Panc1 (cell line): ENCODE measurements at regions not wholly inside any gene's neighbourhood (a gene's known extent, or its start where the extent isn't known, plus 50 kb on each side); places are given as distances from the start of the nearest gene placed in this dataset.

ENCODE experiments used
- ATAC-seq: fragments of 200-7000 bp; cut with Tn5 transposase; 2 replicates; pipeline ENCODE4 v1.9.1; 2020; ENCODE audit warnings: mild to moderate bottlenecking, moderate library complexity
- BruUV-seq: library from RNA; stranded (reverse); fragments of 400-500 nt; replicated peaks from 2 replicates; lab custom pipeline; 2021; lab: Mats Ljungman, UMichigan
- CTCF ChIA-PET: fragments of 300-600 bp; sonication (Branson Sonifier 250); formaldehyde crosslinking; loops from one replicate; lab custom pipeline; 2022; ENCODE audit warnings: antibody characterized with exemption; lab: Charles Lee
- POLR2A ChIA-PET: fragments of 300-600 bp; sonication (Branson Sonifier 250); formaldehyde crosslinking; loops from one replicate; lab custom pipeline; 2022; ENCODE audit warnings: antibody characterized with exemption; lab: Charles Lee
- DNase-seq: peaks from one replicate; pipeline ENCODE4 v3.0.0-alpha.2; 2010; ENCODE audit warnings: low read depth, low spot score
- H3K27ac ChIP-seq: 2 replicates; pipeline ENCODE4 v1.5.1; 2011; ENCODE audit warnings: mild to moderate bottlenecking, low read length, inconsistent platforms
- H3K27me3 ChIP-seq: fragments of 200-500 bp; sonication (Bioruptor generic); 2 replicates; pipeline ENCODE4 v1.6.0; 2014; ENCODE audit warnings: low read length, inconsistent platforms; ENCODE audit not compliant: control insufficient read depth, insufficient read depth
- H3K36me3 ChIP-seq: fragments of 200-500 bp; sonication (Bioruptor generic); 2 replicates; pipeline ENCODE4 v1.5.1; 2014; ENCODE audit warnings: inconsistent platforms, mild to moderate bottlenecking, low read length, moderate library complexity; ENCODE audit not compliant: control insufficient read depth, insufficient read depth
- H3K4me1 ChIP-seq: 2 replicates; pipeline ENCODE4 v1.5.1; 2011; ENCODE audit warnings: inconsistent platforms, mild to moderate bottlenecking, low read length, moderate library complexity; ENCODE audit not compliant: control insufficient read depth, insufficient read depth
- H3K4me3 ChIP-seq, 2 experiments: 2 replicates each; pipeline ENCODE4 v1.5.1; 2011 to 2012; ENCODE audit warnings: low read depth in 2 of 2, low read length in 2 of 2, mild to moderate bottlenecking in 2 of 2, inconsistent platforms in 1 of 2, moderate library complexity in 1 of 2
- H3K9me3 ChIP-seq: fragments of 200-500 bp; sonication (Bioruptor generic); 2 replicates; pipeline ENCODE4 v1.5.1; 2014; ENCODE audit warnings: low read depth, mild to moderate bottlenecking, inconsistent platforms, low read length, moderate library complexity; ENCODE audit not compliant: control insufficient read depth, insufficient read depth
- CTCF ChIP-seq: fragments of 450-650 bp; IDR thresholded peaks from 2 replicates; pipeline ENCODE4 v1.5.1; 2017; ENCODE audit warnings: mild to moderate bottlenecking
- POLR2AphosphoS5 ChIP-seq: IDR thresholded peaks from 2 replicates; pipeline ENCODE4 v1.6.1; 2012; ENCODE audit warnings: mild to moderate bottlenecking, low read depth, low read length, moderate library complexity
- REST ChIP-seq, 2 experiments: IDR thresholded peaks; 2 replicates each; pipeline ENCODE4 v1.6.1; 2011 to 2012; ENCODE audit warnings: low read depth in 2 of 2, control low read depth in 1 of 2, low read length in 1 of 2, mild to moderate bottlenecking in 1 of 2, moderate library complexity in 1 of 2; ENCODE audit not compliant: insufficient read depth in 1 of 2
- SIN3A ChIP-seq: IDR thresholded peaks from 2 replicates; pipeline ENCODE4 v1.6.1; 2012; ENCODE audit warnings: low read depth, mild to moderate bottlenecking, low read length, moderate library complexity, borderline replicate concordance; ENCODE audit not compliant: insufficient read depth
- TCF7L2 ChIP-seq: IDR thresholded peaks from 2 replicates; pipeline ENCODE4 v1.6.1; 2011; ENCODE audit warnings: mild to moderate bottlenecking, low read depth, low read length, inconsistent platforms
- in situ Hi-C: cut with HindIII; loops from 2 replicates; pipeline ENCODE4 v1.10.0; 2016; ENCODE audit warnings: low sequenced_read_pairs, low pct_unique_long_range_greater_than_20kb
- intact Hi-C: fragments of 100-400 bp; cut with micrococcal nuclease; formaldehyde crosslinking; loops from one replicate; pipeline ENCODE4 v1.10.0; 2022; ENCODE audit not compliant: unreplicated experiment

DNA sequence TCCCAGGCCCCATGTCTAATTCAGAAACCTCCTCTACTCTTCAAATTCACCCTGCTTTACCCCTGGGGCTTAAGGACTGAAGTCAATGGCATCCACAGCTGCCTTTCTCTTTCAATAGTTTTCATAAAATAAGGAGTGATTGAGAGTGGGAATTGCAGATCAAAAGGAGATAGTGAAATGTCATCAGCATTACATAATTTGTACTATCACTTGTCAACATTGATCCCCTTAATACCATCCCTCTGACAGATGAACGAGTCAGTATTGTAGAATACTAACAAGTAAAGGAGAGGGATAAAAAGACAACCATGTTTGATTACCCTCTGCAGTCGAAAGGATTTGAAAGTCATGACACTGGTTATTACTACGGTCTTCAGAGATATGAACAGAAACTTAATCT, 212.4 kb downstream of the TMEM114 start:
- TF ChIP-seq CTCF (no peak), SIN3A (no peak), REST (IDR thresholded peaks at IDR 0.05; ENCODE audit: insufficient read depth in 1 of 2, low read depth in 2 of 2, low read length in 1 of 2) (no peak), POLR2AphosphoS5 (no peak), TCF7L2 (no peak)
- no peak overlapping the region for H3K4me3 ChIP-seq
- intact Hi-C loops, result no loop called here
- H3K36me3 ChIP-seq, result no peaks in the 10 kb centered on the region
- no peaks in the 10 kb centered on the region for H3K4me1 ChIP-seq
- ChIA-PET POLR2A (no interaction called here), CTCF (no interaction called here)
- no peak for DNase-seq
- in situ Hi-C loops, result no loop called here
- no peak for ATAC-seq
- BruUV-seq, result no TSS peak
- no peak overlapping the region for H3K27ac ChIP-seq
- no peaks in the 10 kb centered on the region for H3K27me3 ChIP-seq
- H3K9me3 ChIP-seq, result no peaks in the 10 kb centered on the region

DNA sequence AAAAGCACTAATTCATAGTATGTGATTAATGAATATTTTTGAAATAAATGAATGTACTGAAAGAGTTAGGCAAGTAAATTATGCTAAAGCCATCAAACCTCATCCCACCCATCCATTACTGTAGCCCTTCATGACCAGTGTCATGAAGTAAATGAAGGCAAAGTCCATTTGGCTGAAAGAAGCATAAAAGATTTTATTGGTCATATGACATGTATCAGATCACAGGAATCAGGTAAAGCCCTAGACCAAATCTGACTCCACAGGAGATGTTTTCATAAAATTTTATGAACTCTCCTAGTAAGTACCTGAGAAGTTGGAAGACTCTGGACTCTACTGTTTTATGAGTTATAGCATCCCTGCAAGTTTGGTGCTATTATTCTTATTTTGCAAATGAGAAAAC, 213.5 kb downstream of the TMEM114 start:
- Histone ChIP-seq H3K36me3 (no peaks in the 10 kb centered on the region), H3K4me3 (no peak overlapping the region), H3K27me3 (no peaks in the 10 kb centered on the region), H3K4me1 (no peaks in the 10 kb centered on the region), H3K9me3 (no peaks in the 10 kb centered on the region), H3K27ac (no peak overlapping the region)
- CTCF ChIA-PET, result no interaction called here
- POLR2A ChIA-PET, result no interaction called here
- in situ Hi-C loops (no loop called here), intact Hi-C loops (no loop called here)
- BruUV-seq, result no TSS peak
- TF ChIP-seq REST (IDR thresholded peaks at IDR 0.05; ENCODE audit: insufficient read depth in 1 of 2, low read depth in 2 of 2, low read length in 1 of 2) (no peak), TCF7L2 (no peak), SIN3A (no peak), POLR2AphosphoS5 (no peak), CTCF (no peak)
- DNase-seq, result no peak
- ATAC-seq, result no peak
